ENCODE measurements at regions not wholly inside any gene's neighbourhood (a gene's known extent, or its start where the extent isn't known, plus 50 kb on each side); places are given as distances from the start of the nearest gene placed in this dataset.

- TF ChIP-seq ZNF274 (IDR thresholded peaks at IDR 0.05; ENCODE audit: low read depth, low read length) (no peak), YY1 (IDR thresholded peaks at IDR 0.05; ENCODE audit: insufficient read depth, insufficient read length) (no peak)
Observed at GRCh38 chr2:60318544-60318943, 234.9 kb downstream of the BCL11A start.
